ENCODE measurements at regions not wholly inside any gene's neighbourhood (a gene's known extent, or its start where the extent isn't known, plus 50 kb on each side); places are given as distances from the start of the nearest gene placed in this dataset.
"Not testable (repeated sequence)": the region's sequence is repeated elsewhere in the genome, so short reads cannot be mapped to it uniquely, and the experiment has no call there.

DNA sequence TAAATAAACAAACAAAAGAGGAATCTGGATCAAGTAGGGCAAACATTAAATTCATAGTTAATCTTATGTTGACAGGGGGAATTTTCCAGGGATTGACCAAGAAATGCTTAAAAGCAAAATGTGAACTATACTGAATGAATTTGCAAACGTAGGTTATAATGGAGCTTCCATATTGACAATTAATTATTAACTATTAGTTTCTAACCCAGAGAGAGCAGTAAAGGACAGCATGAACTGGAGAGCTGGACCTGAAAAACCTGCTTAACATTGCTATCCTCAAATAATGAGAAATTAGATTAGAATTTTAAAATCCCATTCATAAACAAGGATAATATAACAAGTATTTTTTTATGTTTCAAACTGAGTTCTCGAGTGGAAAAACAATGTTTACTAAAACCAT, 1089.6 kb downstream of the DNAJB9 start:
- no peak for DNase-seq

DNA sequence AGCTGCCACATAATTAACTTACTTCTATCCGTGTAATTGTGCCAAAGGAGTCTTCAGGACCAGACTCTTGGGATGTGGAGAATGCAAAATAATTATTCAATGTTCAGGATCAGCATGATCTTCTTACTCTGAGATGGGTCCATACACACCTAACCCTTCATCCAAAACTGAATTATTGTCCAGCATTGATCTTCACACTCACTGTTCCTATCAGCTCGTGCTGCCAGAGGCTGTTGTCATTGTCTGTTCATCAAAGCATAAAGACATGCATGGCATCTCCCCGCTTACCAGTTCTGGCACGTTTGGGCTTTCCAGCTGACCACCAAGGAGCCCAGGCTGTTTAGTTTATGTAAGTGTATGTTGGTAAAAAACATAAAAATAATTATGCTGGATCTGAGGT, 1090.7 kb downstream of the DNAJB9 start:
- DNase-seq = no peak

DNA sequence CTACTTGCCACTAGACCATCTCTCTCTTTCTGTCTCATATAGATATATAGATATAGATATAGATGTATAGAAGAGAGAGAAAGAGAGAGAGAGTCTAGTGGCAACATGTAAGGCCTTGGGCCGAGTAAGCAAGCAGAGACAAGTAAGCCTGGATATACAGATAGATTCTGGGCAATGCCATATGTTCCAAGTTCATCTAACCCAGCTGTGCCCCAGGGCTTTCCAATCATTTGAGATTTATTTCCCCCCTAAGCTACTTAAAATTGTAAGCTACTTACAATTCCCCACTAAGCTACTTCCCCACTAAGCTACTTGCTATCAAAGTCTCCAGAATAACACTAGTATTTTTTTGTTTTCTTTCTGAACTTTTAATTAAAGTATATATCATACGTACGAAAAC, 1094.1 kb downstream of the DNAJB9 start:
- no peak for DNase-seq

DNA sequence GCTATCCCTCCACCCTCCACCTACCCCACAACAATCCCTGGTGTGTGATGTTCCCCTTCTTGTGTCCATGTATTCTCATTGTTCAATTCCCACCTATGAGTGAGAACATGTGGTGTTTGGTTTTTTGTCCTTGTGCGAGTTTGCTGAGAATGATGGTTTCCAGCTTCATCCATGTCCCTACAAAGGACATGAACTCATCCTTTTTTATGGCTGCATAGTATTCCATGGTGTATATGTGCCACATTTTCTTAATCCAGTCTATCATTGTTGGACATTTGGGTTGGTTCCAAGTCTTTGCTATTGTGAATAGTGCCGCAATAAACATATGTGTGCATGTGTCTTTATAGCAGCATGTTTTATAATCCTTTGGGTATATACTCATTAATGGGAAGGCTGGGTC, 1117.6 kb downstream of the DNAJB9 start:
- DNase-seq = not testable (repeated sequence)

DNA sequence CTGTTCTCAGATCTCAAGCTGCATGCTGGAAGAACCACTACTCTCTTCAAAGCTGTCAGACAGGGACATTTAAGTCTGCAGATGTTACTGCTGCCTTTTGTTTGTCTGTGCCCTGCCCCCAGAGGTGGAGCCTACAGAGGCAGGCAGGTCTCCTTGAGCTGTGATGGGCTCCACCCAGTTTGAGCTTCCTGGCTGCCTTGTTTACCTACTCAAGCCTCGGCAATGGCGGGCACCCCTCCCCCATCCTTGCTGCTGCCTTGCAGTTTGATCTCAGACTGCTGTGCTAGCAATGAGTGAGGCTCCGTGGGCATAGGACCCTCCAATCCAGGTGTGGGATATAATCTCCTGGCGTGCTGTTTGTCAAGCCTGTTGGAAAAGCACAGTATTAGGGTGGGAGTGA, 1122.9 kb downstream of the DNAJB9 start:
- DNase-seq = not testable (repeated sequence)

DNA sequence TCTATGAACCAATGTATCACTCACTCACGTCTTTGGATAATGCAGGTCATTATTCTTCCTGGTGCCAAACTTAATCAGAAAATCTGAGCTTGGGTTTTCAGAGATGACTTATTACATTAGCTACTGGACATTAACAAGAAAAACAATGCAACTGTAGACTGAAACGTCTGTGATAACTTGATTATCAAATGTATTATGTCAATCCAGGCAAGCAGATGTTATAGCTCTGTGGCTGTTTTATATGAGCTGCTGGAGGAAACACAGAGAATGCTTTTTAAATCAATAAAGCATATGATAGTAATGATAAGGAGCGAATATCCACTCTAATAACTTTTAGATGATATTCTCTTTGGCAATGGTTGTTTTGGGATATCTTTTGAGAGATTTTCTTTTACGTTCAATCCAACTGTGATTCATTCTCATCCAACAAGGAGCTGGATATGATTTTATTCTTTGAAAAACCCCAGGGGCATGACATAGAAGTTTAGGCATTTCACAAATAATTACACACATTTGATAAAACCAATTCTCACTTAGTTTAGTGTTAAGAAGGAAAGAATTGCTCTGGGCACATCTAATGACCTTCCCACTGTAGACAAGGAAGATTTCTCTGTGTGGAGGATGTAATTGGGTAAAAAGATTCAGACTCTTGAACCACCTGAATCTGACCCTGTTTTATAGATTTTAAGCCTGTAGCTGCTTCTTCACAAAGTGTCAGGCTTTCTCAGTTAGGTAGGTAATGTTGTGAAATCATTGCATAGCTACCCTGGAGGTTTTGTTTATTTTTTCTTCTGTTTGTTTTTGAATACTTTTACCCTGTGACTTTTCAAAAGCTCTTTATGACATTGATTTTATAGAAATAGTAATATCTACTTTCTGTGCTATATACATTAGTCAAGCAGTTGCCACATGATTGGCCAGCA, 1124.7 kb downstream of the DNAJB9 start:
- DNase-seq = no peak

DNA sequence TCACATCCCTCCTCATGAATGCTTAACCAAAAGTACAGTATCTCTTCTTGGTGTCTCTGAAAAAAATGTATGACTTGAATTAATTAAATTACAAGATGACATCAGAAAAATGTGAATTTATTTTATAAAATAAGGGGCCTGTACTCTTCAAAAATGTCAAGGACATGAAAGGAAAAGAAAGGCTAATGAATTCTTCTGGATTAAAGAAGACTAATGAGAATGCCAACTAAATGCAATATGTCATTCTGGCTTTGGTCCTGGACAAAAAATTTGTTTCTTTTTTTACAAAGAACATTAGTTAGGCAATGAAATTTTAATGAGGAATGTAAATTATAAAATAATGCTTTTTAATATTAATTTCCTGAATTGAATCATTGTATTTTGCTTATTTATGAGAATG, 1125.7 kb downstream of the DNAJB9 start:
- no peak for DNase-seq

DNA sequence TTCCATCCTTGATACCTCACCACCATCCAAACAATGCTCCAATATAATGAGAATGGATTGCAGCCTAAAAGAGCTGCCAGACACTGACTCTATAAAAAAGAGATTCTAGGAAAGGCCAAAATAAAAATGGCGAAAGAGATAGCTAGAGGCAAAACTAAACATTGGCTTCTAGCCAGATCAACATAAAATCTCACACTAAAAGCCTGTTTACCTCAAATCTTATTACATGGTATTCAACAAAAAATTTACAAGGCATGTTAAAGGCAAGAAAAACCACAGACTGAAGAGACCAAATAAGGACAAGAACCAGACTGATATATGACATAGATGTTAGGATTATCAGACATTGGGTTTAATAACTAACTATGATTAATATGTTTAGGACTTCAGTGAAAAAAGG, 1127.0 kb downstream of the DNAJB9 start:
- peak; percentile 5 for DNase-seq

DNA sequence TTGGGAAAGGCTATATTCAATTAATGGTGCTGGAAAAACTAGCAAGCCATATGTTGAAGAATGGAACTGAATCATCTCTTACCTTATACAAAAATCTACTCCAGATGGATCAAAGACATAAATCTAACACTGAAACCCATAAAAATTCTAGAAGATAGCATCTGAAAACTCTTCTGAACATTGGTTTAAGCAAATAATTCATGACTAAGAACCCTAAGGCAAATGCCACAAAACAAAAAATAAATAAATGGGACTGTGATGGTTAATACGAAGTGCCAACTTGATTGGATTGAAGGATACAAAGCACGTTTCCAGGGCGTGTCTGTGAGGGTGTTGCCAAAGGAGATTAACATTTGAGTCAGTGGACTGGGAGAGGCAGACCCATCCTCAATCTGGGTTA, 1130.0 kb downstream of the DNAJB9 start:
- no peak for DNase-seq

DNA sequence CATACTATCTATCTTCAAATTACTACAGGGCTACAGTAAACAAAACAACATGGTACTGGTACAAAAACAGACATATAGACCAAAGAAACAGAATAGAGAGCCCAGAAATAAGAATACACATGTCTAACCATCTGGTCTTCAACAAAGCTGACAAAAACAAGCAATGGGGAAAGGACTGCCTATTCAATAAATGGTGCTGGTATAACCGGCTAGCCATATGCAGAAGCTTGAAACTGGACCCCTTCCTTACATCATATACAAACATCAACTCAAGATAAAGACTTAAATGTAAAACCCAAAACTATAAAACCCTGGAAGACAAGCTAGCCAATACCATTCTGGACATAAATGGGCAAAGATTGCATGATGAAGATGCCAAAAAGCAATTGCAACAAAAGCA, 1143.7 kb downstream of the DNAJB9 start:
- DNase-seq = no peak

DNA sequence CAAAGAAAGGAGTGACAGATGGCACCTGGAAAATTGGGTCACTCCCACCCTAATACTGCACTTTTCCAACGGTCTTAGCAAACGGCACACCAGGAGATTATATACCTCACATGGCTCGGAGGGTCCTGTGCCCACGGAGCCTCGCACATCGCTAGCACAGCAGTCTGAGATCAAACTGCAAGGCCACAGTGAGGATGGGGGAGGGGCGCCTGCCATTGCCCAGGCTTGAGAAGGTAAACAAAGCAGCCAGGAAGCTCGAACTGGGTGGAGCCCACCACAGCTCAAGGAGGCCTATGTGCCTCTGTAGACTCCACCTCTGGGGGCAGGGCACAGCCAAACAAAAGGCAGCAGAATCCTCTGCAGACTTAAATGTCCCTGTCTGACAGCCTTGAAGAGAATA, 1149.7 kb downstream of the DNAJB9 start:
- not testable (repeated sequence) for DNase-seq

DNA sequence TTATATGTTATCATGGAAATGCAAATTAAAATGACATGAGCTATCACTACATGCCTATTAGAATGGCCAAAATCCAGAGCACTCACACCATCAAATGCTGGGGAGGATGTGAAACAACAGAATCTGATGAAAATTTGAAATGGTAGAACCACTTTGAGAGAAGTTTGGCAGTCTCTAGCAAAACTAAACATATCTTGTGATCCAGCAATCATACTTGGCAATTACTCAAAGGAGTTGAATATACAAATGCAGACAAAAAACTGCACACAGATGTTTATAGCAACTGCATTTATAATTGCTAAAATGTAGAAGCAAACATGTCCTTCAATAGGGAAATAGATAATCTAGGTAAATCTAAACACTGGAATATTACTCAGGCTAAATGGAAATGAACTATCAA, 1164.9 kb downstream of the DNAJB9 start:
- DNase-seq = no peak

DNA sequence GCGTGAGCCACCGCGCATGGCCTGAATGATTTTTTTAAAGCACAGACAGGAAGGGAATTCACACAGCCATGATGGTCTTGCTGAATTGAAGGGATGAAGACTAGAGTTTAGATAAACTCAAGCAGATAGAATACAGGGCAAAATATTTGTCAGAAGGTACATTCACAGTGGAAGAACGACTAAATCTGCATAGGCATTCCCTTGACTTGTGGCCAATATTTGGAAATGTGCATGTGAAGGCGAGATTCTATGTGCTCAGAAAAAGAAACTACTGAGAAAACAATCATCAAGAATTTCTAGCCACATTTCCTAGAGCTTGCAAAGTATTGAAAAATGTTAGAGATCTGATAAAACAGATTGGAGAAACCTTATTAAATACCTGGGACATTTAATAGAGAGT, 1166.2 kb downstream of the DNAJB9 start:
- DNase-seq = no peak

DNA sequence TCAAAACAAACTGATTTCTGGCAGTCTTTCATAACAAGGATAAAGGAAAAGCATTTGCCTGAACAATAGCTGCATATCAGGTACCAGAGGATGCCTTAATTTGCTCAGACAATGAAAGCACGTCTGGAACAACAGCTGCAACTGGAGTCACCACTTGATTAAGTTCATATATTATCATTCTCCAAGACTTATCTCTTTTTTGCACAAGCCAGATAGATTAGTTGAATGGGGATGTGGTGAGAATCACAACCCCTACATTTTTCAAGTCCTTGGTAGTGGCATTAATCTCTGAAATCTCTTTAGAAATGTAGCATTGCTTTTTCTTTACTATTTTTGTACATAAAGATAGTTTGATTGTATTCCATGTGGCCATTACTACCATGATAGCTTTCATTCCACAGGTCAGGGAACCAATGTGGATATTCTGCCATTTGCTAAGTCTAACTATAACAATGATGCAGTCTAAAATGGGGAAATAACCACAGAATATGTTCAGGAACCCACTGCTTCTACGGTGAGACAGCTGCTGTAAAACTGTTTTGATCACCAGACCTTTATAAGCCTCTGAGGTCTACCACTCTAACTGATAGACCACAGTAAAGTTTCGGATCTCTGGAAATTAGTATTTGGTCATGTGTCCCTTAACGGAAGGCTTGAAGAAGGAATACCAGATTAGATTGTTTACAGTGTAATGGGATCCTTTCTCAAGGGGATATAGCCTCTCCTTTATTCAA, 1176.2 kb downstream of the DNAJB9 start:
- no peak for DNase-seq

DNA sequence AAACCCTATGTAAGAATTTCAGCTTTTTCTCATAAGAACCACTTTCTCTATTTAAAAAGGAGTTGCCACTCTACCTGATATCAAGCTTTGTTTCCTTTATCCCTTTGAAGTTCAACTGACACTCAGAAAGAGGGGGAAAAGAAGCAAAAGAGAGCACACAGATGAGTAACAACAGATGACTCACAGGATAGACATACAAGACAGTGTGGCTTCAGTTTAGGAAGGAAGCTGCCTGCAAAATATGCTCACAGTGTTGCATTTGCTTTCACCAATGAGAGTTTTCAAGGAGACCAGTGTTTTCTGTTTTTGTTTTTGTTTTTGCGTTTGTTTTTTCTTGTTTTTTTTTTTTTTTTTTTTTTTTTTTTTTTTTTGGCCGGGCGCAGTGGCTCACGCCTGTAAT, 1181.6 kb downstream of the DNAJB9 start:
- DNase-seq = no peak

DNA sequence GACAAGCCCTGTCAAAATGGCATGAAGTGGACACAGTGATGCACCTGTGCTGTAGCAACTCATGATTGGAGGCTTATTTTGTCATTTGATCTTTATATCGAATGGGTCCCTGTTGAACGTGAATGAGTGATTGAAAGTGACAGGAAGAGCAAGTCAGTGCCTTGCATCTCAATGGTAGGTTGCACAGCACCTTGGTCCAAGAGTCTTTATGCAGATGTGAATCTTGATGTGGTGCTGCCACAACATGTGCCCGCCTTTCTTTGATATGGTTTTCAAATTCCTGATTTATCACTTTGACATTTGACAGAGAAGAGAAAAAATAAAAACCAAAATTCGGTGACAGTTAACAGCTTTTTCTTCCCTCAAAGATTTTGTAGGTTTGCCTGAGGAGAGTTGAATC, 1182.4 kb downstream of the DNAJB9 start:
- no peak for DNase-seq

DNA sequence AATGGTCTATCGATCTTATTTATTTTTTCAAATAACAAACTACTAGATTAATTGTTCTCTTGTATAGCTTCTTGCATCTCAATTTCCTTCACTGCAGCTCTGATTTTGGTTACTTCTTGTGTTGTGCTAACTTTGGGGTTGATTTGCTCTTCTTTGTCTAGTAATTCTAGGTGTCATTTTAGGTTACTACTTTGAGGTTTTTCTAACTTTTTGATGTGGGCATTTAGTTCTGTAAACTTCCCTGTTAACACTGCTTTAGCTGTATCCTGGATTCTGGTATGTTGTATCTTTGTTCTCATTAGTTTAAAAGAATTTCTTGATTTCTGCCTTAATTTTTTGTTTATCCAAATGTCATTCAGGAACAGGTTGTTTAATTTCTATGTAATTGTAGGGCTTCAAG, 1188.0 kb downstream of the DNAJB9 start:
- DNase-seq = no peak

DNA sequence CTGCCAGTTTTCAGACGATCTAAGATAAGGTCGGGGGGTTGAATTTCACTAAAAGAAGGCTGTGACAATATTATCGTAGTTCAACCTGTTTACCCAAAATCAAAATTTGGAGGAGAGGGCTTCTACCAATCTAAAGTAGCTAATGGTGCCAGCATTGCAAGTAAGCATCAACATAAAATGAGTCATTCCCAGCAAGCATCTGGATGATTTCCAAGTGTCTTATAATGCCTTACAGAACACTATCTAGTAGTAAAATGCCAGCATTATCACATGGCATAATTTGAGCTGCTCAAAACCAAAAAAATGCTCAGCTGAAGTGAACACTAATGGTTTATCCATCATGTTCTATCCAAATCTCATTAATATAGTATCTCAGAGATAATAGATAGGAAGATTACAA, 1193.9 kb downstream of the DNAJB9 start:
- DNase-seq = peak; percentile 38

DNA sequence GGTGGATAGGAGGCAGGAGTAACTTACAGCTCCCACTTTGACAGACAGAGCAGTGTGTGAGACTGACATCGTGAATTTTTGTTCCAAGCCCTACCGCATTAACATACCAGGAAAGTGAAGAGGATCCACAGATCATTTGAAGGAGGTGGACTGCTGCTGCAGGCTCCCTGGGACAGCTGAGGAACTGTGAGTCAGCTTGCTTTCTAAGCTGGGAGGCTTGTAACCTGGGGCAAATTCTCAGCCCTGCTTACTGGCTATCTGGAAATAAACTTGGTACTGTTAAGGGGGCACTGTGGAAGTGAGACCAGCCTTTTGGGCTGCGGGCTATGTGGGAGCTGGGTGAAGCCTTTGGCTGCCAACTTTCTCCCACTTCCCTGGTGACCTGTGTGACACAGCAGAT, 1202.5 kb downstream of the DNAJB9 start:
- DNase-seq = no peak

DNA sequence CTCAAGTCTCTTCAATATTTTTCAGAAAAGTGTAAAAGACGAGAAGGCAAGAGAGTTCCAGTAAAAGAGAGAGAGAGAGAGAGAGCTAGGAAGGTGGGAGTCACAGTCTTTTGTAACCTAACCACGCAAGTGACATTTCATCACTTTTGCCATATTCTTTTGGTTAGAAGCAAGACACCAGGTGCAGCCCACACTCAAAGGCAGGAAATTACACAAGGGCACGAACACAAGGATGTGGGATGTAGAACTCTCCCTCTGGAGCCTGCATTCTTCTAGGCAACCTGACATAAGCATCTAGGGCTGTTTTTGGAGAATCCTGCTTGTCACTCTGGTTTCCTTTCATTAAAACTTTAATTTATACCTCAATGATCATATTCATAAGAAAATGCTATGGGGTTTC, 1213.1 kb downstream of the DNAJB9 start:
- DNase-seq = no peak

DNA sequence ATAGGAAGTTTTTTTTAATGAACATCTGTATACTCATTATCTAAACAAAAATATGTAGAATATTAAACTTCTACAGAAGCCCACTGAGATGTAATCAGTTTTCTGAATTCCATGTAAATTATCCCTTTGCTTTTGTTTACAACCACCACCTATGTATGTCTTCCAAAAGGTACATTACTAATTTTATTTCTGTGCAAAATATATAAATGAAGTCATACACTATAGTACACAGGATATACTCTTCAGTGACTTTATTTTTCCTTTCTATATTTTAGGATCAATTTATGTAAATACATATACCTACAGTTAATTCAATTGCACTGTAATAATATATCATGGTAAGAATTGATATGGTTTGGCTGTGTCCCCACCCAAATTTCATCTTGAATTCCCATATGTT, 1236.9 kb downstream of the DNAJB9 start:
- no peak for DNase-seq

DNA sequence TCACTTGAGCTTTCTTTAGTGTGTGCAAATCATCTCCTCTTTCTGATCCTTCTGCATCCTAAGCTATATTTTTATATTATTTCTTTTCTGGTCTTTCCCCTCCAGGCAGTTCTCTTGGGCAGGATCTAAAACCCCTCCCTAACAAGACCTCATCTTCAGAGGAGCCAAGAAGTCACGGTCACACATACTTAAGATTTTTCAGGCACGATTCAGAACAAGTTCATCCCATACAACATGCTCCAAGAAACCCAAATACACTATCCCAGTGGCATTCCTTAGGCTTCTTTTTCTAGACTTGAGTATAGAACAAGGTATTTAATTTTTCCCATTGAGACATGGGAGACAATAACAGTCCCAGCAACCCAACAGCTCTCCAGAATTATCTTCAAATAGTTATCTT, 1251.5 kb downstream of the DNAJB9 start:
- DNase-seq = no peak

DNA sequence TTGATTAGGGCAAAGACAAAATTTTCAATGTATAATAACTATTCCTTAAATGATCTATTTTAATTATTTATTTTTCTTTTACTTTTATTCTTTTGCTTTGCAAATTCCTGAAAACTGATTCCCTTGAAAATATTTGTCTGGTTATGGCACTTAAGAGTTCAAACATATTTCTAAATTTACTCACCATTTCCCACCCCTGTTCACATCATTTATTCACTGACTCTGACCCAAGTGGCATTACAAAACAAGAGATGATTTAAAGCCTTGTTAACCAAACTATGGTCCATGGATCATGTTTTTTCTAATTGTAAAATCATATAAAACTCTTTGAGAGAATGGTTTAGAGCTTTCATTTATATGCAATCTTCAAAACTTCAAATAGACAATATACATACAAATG, 1256.1 kb upstream of the LRRN3 start:
- DNase-seq = no peak

DNA sequence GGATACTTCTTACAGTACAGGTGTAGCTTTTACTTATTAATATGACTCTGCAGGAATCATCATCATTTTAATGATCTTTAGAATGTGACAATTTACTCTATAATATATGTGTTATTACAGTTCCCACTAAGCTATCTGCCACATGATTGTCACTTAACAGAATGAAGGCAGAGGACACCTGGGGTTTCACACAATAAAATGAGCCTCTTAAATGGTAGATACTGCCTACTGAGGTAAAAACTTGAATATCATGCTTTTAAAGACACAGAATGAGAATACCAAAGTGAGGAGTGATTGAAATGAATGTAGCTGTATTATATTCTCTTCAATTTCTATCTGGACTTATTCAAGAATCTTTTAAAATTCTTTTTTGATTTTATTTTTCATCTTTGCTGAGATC, 1255.3 kb upstream of the LRRN3 start:
- DNase-seq = no peak

DNA sequence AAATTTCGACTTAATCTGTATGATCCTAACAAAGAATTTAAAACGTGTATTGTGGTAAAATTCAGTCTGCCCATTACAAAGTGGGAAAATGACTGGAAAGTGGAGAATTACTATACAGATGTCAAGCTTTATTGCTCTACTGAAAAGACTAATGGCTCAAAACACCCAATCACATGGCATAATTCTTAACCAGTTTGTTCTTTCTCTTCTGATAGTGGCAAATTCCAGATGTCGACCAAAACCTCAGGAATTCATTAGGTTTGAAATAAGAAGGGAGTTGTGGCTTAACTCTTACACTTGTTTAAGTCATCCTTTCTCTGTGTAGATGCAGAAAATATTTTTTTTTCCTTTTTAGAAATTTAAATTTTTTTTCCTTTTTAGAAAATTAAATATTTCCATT, 1254.9 kb upstream of the LRRN3 start:
- DNase-seq = no peak
